Activated CD8-positive, alpha-beta memory T cell treated with anti-CD3 and anti-CD28 coated beads for 36 hours (primary cell): ENCODE measurements at regions not wholly inside any gene's neighbourhood (a gene's known extent, or its start where the extent isn't known, plus 50 kb on each side); places are given as distances from the start of the nearest gene placed in this dataset.

Experiments used
- CTCF ChIA-PET: fragments of 350-600 bp; sonication (Branson Sonifier 250); formaldehyde crosslinking; loops from one replicate; lab custom pipeline; 2021; ENCODE audit warnings: antibody characterized with exemption; lab: Charles Lee
- POLR2A ChIA-PET: fragments of 350-600 bp; sonication (Branson Sonifier 250); formaldehyde crosslinking; loops from one replicate; lab custom pipeline; 2021; ENCODE audit warnings: antibody characterized with exemption; lab: Charles Lee

GRCh38 chr4:14596028-14596427 lies 406.3 kb upstream of the CPEB2 start:
- POLR2A ChIA-PET = no interaction called here
- CTCF ChIA-PET = no interaction called here

- POLR2A ChIA-PET = no interaction called here
- CTCF ChIA-PET = no interaction called here
These were observed 405.8 kb upstream of the CPEB2 start for GRCh38 chr4:14596437-14596836.

- POLR2A ChIA-PET = no interaction called here
- CTCF ChIA-PET = no interaction called here
These were observed 405.4 kb upstream of the CPEB2 start for GRCh38 chr4:14596904-14597303.

DNA sequence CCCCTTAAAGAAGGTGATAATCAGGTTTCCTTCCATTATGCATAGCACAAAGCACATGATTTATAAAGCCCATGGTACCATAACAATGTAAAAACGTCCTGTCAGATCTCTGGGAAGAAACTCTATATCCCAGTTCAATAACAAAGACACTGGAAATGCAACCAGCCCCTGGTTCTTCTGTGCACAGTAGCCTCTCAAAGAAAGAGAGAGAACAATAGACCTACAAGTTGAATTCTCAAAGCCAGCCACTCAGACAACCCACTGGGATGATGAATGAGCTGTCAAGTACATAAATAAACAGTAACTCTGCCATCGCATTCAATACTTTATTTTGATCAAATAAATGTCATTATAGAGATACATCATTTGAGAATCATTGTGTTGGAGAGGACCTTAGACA lies 400.1 kb upstream of the CPEB2 start:
- ChIA-PET POLR2A (no interaction called here), CTCF (no interaction called here)

GRCh38 chr4:14607001-14607400 lies 395.3 kb upstream of the CPEB2 start:
- CTCF ChIA-PET = no interaction called here
- POLR2A ChIA-PET = no interaction called here

GRCh38 chr4:14607578-14607977 lies 394.7 kb upstream of the CPEB2 start:
- POLR2A ChIA-PET = no interaction called here
- CTCF ChIA-PET = no interaction called here

DNA sequence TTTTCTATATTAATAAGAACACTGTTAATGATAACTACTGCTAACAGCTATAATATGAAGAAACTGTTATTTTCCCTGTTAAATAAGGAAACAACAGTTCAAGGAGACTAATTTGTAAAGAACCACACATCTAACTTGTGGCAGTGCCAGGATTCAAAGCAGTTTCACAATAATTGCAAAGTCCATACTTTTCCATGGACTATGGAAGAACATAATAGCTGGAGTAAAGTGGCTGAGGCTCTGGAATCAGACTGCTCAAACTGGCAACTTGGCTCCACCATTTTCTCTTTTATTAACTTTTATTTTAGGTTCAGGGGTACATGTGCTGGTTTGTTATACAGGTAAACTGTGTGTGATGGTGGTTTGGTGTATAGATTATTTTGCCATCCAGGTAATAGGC lies 393.7 kb upstream of the CPEB2 start:
- POLR2A ChIA-PET = no interaction called here
- CTCF ChIA-PET = no interaction called here

DNA sequence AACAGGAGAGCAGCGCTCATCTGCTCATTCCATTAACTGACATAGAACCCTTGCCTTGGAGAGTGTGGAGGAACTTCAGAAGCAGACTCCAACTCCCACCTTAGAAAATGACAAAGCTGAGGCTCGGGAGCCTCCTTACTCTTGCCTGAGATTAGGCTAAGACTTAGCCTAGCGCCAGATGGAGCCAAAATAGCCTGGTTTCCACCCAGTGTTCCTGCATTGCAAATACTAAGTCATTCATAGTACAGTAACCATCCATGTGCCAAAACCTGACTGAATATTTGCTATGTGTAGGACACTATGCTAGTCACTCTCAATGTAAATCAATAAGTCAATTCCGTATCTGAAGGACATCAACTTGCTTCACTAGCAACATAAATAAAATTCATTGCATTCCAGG lies 387.4 kb upstream of the CPEB2 start:
- POLR2A ChIA-PET = no interaction called here
- CTCF ChIA-PET = no interaction called here

DNA sequence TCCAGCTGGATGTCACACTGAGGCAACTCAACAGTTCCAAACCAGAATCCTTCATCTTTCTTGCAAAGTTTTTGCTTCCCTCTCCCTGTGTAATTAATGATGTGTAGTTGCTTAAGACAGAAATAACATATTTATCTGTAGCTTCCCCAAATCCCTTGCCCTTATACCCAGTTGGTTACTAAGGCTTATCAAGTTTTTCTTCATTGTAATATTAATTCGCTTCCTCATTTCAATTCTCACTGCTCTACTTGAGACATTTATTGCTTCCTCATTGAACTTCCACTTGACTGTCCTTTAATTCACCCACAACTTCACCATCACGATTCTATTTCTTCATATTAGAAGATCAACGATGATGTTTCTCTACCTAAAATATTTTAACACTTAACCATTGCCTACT lies 386.6 kb upstream of the CPEB2 start:
- CTCF ChIA-PET = no interaction called here
- POLR2A ChIA-PET = no interaction called here

- POLR2A ChIA-PET = no interaction called here
- CTCF ChIA-PET = no interaction called here
These were observed 381.6 kb upstream of the CPEB2 start for GRCh38 chr4:14620567-14621141.

DNA sequence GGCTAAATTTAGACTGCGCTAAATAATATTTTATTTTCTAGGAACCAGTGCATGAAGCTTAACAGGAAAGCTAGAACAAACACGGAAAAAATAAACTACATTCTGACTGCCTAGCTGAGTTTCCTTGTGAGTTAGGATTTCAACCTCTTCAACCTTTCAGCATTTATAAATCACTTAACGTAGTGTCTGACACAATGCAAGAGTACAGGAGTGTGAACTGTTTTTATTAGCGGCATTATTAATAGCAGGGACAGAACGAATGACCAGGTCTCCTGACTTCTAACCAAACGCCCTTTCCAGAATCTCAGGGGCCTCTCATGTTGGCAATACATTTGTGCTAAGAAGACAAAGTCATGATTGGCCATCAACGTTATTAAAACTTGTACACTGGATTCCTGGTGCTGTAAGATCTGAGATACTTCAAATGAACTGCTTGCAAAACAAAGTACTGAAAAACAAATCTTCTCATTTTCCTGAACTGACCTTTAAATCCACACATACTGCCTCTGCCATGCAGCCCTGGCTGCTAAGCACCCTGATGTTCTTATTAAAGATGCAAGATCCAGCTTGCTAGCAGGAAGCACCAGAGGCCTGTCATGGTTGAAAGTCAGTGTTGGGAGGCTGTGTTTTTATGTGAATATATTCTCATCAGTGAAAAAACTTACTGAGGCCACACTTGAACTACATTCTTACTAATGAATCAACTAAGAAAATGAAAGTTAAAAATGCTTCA lies 380.4 kb upstream of the CPEB2 start:
- CTCF ChIA-PET = no interaction called here
- POLR2A ChIA-PET = no interaction called here

DNA sequence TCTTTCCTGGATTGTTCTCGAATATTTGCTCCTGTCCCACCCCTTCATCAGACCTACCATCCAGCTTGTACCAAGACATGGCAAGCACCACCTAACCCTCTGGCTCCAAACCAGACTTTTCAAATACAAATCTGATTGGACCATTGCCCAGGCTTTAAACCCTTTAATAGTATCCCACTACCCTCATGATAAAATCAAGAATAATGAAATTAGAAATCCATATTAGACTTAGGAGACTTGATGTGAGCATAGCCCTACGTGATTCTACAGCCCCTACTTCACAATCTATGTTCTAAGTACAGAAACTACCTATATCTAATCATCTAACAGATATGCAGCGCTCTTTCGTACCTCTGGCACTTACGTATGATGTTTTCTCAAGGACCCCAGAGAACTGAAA lies 375.2 kb upstream of the CPEB2 start:
- ChIA-PET CTCF (no interaction called here), POLR2A (no interaction called here)

DNA sequence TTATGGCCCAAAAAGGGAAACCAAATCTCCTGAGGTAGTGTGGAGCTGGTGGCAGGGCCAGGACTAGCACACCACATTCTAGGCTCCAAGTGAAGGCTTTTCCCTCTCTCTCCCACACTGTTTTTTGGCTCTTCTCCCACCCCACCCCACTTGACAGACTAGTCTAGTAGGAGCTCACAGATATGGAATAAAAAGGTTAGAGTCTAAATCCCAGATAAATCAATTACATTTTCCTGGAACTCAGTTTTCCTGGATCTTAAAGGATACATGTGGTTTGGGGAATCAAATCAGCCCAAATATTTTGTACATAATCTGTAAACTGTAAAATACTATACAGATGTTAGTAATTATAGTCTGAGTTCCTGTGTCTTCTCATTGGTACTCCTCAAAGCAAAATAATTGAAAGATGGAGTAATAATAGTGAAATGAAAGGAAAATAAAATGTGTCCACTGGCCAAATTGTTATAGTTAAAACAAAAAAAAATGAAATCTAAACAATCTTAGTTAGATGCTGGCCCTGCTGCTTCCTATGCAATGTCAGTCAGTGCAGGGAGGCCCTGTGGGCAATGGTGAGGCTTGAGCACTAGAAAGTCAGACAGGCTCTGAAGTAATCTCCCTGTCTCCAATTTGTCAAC lies 370.4 kb upstream of the CPEB2 start:
- ChIA-PET POLR2A (no interaction called here), CTCF (no interaction called here)

DNA sequence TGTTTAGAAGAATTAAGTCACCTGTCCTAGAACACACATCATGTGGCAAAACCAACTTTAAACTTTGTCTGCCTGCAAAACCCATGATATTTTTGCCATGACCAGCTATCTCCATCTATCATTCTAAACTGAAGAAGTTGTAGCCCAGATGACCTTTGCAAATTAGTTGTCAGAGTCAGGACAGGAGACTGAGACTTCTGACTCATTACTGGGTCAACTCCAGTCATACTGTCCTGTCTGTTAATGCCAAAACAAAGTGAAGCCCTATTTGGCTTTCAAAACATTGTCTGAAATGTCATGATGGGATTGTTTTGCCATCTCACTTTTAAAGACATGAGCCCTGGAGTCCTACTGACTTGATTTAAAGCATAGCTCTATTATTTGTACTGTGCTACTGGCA lies 365.7 kb upstream of the CPEB2 start:
- CTCF ChIA-PET = no interaction called here
- POLR2A ChIA-PET = no interaction called here

DNA sequence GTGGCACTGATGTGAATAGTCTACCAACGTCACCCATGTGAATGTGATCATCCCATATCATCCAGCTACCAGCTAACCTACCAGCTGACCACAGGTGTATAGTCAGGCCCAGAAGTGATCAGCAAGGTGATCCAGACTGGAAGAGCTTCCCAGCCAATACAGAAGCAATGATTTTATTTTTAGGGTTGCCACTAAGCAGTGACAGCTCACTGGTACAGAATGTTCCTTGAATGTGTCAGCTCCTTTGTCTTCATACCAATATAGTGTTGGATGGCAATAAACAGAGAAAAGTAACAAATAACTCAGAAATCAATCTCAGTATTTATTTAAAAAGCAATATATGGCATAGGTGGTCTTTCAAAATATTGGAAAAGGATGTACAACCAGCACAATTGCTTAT lies 361.8 kb upstream of the CPEB2 start:
- POLR2A ChIA-PET = no interaction called here
- CTCF ChIA-PET = no interaction called here

- CTCF ChIA-PET = no interaction called here
- POLR2A ChIA-PET = no interaction called here
These were observed 360.4 kb upstream of the CPEB2 start for GRCh38 chr4:14641871-14642270.

- POLR2A ChIA-PET = no interaction called here
These were observed 357.6 kb upstream of the CPEB2 start for GRCh38 chr4:14644580-14645282.

DNA sequence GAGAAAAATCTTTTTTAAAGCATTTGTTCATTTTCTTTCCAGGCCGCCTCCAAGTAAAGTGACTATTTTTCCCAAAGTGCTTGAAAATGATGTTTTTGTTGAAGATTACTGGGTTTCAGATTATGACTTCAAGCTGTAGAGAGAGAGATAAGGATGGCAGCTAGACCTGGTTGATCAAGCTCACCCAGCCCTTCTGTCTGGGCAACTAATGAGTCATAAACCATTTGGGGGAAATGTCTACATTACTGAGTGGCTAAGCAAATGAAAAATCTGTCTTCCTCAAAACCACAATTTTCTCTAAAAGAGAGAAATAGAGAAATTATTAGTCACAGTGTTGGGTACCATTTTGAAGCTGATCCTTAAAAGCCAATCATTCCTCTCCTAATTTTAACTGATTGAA lies 355.4 kb upstream of the CPEB2 start:
- ChIA-PET POLR2A (no interaction called here), CTCF (no interaction called here)

More at GRCh38 chr4:14644580-14645282, 357.6 kb upstream of the CPEB2 start:
- CTCF ChIA-PET = no interaction called here

DNA sequence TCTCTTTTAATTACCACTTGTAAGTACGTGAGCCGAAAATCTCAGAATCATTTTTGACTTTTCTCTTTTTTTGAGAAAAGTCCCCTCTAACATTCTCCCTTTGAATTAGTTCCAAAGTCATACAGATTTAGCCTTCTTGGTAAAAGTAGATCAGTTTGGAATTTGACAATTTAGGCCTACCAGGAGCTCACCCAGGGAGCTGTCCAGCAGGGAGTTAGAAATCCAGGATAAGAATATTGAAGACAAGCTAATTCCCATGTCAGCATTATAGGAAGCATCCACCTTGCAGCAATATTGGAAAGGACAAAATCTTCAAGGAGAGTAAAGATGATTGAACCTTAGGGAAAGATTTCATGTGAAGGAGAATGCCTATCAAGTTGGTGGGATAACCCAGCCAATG lies 352.2 kb upstream of the CPEB2 start:
- ChIA-PET CTCF (no interaction called here), POLR2A (no interaction called here)

DNA sequence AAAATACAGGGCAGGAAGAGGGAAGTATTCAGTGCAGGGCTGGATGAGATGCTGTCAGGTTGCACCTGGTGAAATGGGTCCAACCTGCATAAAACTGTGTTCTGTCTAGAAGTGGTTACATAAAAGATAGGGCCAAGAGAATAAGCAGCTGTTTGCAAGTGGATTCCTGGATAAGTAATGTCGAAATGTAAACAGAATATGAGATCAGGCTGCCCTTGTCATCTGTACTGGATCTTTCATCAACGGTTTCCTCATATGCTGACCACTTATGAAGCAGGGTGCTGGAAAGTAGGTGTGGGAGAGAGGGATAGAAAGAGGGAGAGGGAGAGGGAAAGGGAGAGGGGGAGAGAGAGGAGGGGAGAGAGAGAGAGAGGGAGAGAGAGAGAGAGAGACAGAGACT lies 349.8 kb upstream of the CPEB2 start:
- POLR2A ChIA-PET = no interaction called here
- CTCF ChIA-PET = no interaction called here

DNA sequence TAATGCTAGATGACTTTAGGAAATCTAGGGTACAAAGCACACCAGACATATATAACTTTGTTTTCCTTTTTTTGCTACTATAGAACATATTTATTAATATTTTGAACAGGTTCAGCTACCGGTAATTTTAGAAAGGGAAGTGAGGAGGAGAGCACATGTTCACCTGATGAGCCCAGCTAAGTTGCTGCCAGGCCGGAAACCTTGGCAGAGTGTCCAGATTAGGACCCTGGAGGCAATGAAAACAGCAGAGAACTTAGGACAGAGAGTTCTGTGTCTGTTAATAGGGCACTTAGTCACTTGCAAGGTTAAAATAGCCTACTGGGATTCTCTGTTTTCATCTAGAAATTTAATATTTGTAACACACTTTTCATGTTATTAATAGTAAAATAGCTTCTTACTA lies 348.9 kb upstream of the CPEB2 start:
- ChIA-PET CTCF (no interaction called here), POLR2A (no interaction called here)
